AG09309 (cell line): ENCODE measurements at regions not wholly inside any gene's neighbourhood (a gene's known extent, or its start where the extent isn't known, plus 50 kb on each side); places are given as distances from the start of the nearest gene placed in this dataset.

Experiments
- DNase-seq: peaks from one replicate; pipeline ENCODE4 v3.0.0-alpha.2; 2010; ENCODE audit warnings: low read depth
- H3K4me3 ChIP-seq: 2 replicates; pipeline ENCODE4 v1.5.1; 2011; ENCODE audit warnings: mild to moderate bottlenecking, low read depth, low read length, moderate library complexity; ENCODE audit not compliant: control insufficient read depth
- CTCF ChIP-seq: IDR thresholded peaks from 2 replicates; pipeline ENCODE4 v1.5.1; 2011; ENCODE audit warnings: mild to moderate bottlenecking, low read depth, low read length, inconsistent platforms; ENCODE audit not compliant: insufficient read depth, control insufficient read depth; ENCODE audit errors: missing control alignments

- TF ChIP-seq CTCF: no peak
- no peak overlapping the region for H3K4me3 ChIP-seq
- peak; percentile 31 for DNase-seq
Observed at GRCh38 chr1:218969006-218969405, 204.7 kb upstream of the LYPLAL1 start.

- no peak for DNase-seq
- TF ChIP-seq CTCF: no peak
- no peak overlapping the region for H3K4me3 ChIP-seq
Observed at GRCh38 chr1:218970397-218970990, 203.2 kb upstream of the LYPLAL1 start.

GRCh38 chr1:218971156-218971555 is 202.5 kb upstream of the LYPLAL1 start:
- no peak overlapping the region for H3K4me3 ChIP-seq
- no peak for DNase-seq
- TF ChIP-seq CTCF: no peak

GRCh38 chr1:218980881-218981280 is 192.8 kb upstream of the LYPLAL1 start:
- no peak for DNase-seq
- TF ChIP-seq CTCF: no peak
- H3K4me3 ChIP-seq: no peak overlapping the region

- H3K4me3 ChIP-seq: no peak overlapping the region
- no peak for DNase-seq
- no peak for TF ChIP-seq CTCF
Observed at GRCh38 chr1:218982482-218982881, 191.2 kb upstream of the LYPLAL1 start.

- no peak overlapping the region for H3K4me3 ChIP-seq
- no peak for DNase-seq
- TF ChIP-seq CTCF: no peak
Observed at GRCh38 chr1:218983433-218983832, 190.2 kb upstream of the LYPLAL1 start.

GRCh38 chr1:218983848-218984247 is 189.8 kb upstream of the LYPLAL1 start:
- DNase-seq: no peak

More at GRCh38 chr1:218983848-218984247, 189.8 kb upstream of the LYPLAL1 start:
- H3K4me3 ChIP-seq: no peak overlapping the region
- no peak for TF ChIP-seq CTCF
